IMR-90 (cell line): ENCODE measurements at regions not wholly inside any gene's neighbourhood (a gene's known extent, or its start where the extent isn't known, plus 50 kb on each side); places are given as distances from the start of the nearest gene placed in this dataset. TPM values are rescaled to one million over a fixed set of nuclear protein-coding genes. Genes with fewer than 3 reads are reported as not detected.

Source experiments
- microRNA-seq, 2 experiments: library from miRNA; stranded (forward) in 1 of 2; unstranded in 1 of 2; fragments of 10-50 nt in 1 of 2; fragments of <30 nt in 1 of 2; gene quantifications in 1 of 2; microRNA quantifications in 1 of 2; one replicate each; pipeline versions ENCODE3 to v1.1.0; 2013 to 2020; ENCODE audit not compliant: insufficient read depth in 1 of 2, insufficient read length in 1 of 2, unreplicated experiment in 1 of 2
- small RNA-seq, 5 experiments: library from RNA; depleted of rRNA; stranded (forward); fragments of <200 nt; gene quantifications; one replicate each; pipeline ENCODE3, GENCODE V24; 2012

Small RNAs in the stretch of these regions (microRNA-seq; reads per million reads assigned to microRNA genes)
- gene MIR4447 (ENCODE audit: insufficient read depth in 1 of 2, insufficient read length in 1 of 2, unreplicated experiment in 1 of 2) (0 reads per million in 2 experiments), gene RF01884 (ENCODE audit: insufficient read depth, insufficient read length) (not detected), gene RNU5E-8P (ENCODE audit: insufficient read depth, insufficient read length) (not detected), gene RNU6-1200P (ENCODE audit: insufficient read depth, insufficient read length) (not detected)

Small RNAs in the stretch of these regions (small RNA-seq; reads per million reads assigned to genes)
- gene MIR4447 (0 reads per million in 5 experiments), gene RF01884 (0 reads per million in 5 experiments), gene RNU5E-8P (0 reads per million in 5 experiments), gene RNU6-1200P (0 reads per million in 5 experiments)
